Trophoblast cell (in vitro differentiated cells and primary cell): ENCODE measurements at regions not wholly inside any gene's neighbourhood (a gene's known extent, or its start where the extent isn't known, plus 50 kb on each side); places are given as distances from the start of the nearest gene placed in this dataset.
A peak's percentile ranks its signal among the peaks of the same experiment; 100 is the strongest.

Experiments
- DNase-seq, 2 donors: peaks; one replicate each; pipeline ENCODE4 v3.0.0-alpha.2; 2016
- H2AFZ ChIP-seq: 2 replicates; pipeline ENCODE4 v1.6.1; 2013; ENCODE audit warnings: low read length, moderate library complexity, mild to moderate bottlenecking; ENCODE audit not compliant: insufficient read depth, poor library complexity
- H2AK5ac ChIP-seq: 2 replicates; pipeline ENCODE4 v1.6.1; 2013; ENCODE audit warnings: mild to moderate bottlenecking, low read length
- H2BK120ac ChIP-seq: 2 replicates; pipeline ENCODE4 v1.6.1; 2013; ENCODE audit warnings: low read length, mild to moderate bottlenecking, moderate library complexity; ENCODE audit not compliant: insufficient read depth, poor library complexity
- H2BK12ac ChIP-seq: 2 replicates; pipeline ENCODE4 v1.6.1; 2013; ENCODE audit warnings: mild to moderate bottlenecking, low read length, moderate library complexity
- H2BK5ac ChIP-seq: 2 replicates; pipeline ENCODE4 v1.6.1; 2013; ENCODE audit warnings: low read length, low read depth, moderate library complexity, mild to moderate bottlenecking; ENCODE audit not compliant: poor library complexity
- H3K14ac ChIP-seq: 2 replicates; pipeline ENCODE4 v1.6.1; 2013; ENCODE audit warnings: mild to moderate bottlenecking, low read length
- H3K18ac ChIP-seq: 2 replicates; pipeline ENCODE4 v1.6.1; 2013; ENCODE audit warnings: mild to moderate bottlenecking, low read length
- H3K23ac ChIP-seq: 2 replicates; pipeline ENCODE4 v1.6.1; 2013; ENCODE audit warnings: low read length
- H3K27ac ChIP-seq: 2 replicates; pipeline ENCODE4 v1.5.1; 2013; ENCODE audit warnings: low read depth, mild to moderate bottlenecking, inconsistent platforms, low read length, moderate library complexity
- H3K27me3 ChIP-seq: 2 replicates; pipeline ENCODE4 v1.6.1; 2013; ENCODE audit warnings: inconsistent platforms, mild to moderate bottlenecking, low read length, moderate library complexity; ENCODE audit not compliant: insufficient read depth
- H3K36me3 ChIP-seq, 2 experiments: 1 replicate in 1 of 2; 2 replicates in 1 of 2; pipeline ENCODE4 v1.6.1; 2013; ENCODE audit warnings: low read length in 2 of 2, mild to moderate bottlenecking in 2 of 2, moderate library complexity in 1 of 2; ENCODE audit not compliant: insufficient read depth in 2 of 2, control insufficient read depth in 1 of 2
- H3K4ac ChIP-seq: 2 replicates; pipeline ENCODE4 v1.6.1; 2013; ENCODE audit warnings: low read depth, mild to moderate bottlenecking, low read length, moderate library complexity
- H3K4me1 ChIP-seq, 2 experiments: 1 replicate in 1 of 2; 2 replicates in 1 of 2; pipeline ENCODE4 v1.6.1; 2013; ENCODE audit warnings: low read length in 2 of 2, mild to moderate bottlenecking in 2 of 2, moderate library complexity in 1 of 2; ENCODE audit not compliant: insufficient read depth in 2 of 2, control insufficient read depth in 1 of 2
- H3K4me2 ChIP-seq: 2 replicates; pipeline ENCODE4 v1.6.1; 2013; ENCODE audit warnings: inconsistent platforms, mild to moderate bottlenecking, low read length, moderate library complexity
- H3K4me3 ChIP-seq: 2 replicates; pipeline ENCODE4 v1.5.1; 2013; ENCODE audit warnings: mild to moderate bottlenecking, low read depth, low read length, inconsistent platforms
- H3K79me1 ChIP-seq: one replicate; pipeline ENCODE4 v1.6.1; 2013; ENCODE audit warnings: low read length
- H3K79me2 ChIP-seq: 2 replicates; pipeline ENCODE4 v1.6.1; 2013; ENCODE audit warnings: low read length, mild to moderate bottlenecking; ENCODE audit not compliant: control insufficient read depth, insufficient read depth, poor library complexity
- H3K9ac ChIP-seq: 2 replicates; pipeline ENCODE4 v1.6.1; 2013; ENCODE audit warnings: mild to moderate bottlenecking, low read length
- H3K9me3 ChIP-seq: 2 replicates; pipeline ENCODE4 v1.6.1; 2013; ENCODE audit warnings: low read depth, mild to moderate bottlenecking, control low read depth, inconsistent platforms, low read length; ENCODE audit not compliant: insufficient read depth
- H4K12ac ChIP-seq: 2 replicates; pipeline ENCODE4 v1.6.1; 2013; ENCODE audit warnings: low read depth, mild to moderate bottlenecking, low read length, moderate library complexity
- H4K8ac ChIP-seq: 2 replicates; pipeline ENCODE4 v1.6.1; 2013; ENCODE audit warnings: low read depth, mild to moderate bottlenecking, low read length, moderate library complexity
- H4K91ac ChIP-seq: one replicate; pipeline ENCODE4 v1.6.1; 2013; ENCODE audit warnings: low read depth, mild to moderate bottlenecking, low read length, moderate library complexity
- WGBS: extraction: QIAGEN DNeasy Blood & Tissue Kit; methylation state at CpG from one replicate; pipeline ENCODE4 v1.1.7; 2013; ENCODE audit warnings: missing lambda C conversion rate; ENCODE audit not compliant: insufficient read length, insufficient coverage; ENCODE audit errors: extremely low coverage; 5-methylcytosine and 5-hydroxymethylcytosine counted together

DNA sequence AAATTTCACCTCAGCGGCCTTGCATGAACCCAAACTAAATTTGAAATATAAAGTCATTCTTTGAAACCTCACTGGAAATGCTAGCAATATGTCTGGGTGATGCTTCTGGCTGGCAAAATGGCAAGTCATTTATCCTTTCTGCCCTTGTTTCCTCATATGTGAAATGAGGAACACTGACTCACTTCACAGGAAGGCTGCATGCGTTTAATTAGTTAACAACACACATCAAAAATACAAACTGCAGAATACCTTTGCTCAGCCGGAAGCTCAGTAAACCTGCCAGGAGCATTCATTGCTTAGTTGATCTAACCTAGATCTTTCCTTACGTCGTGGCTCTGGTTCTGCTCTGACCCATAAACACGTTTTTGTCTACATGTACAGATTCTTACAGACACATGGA is 214.2 kb upstream of the ACVR2A start:
- Histone ChIP-seq H3K4ac (no peak overlapping the region), H3K9ac (no peak overlapping the region), H3K27me3 (no peaks in the 10 kb centered on the region), H3K79me1 (no peaks in the 10 kb centered on the region), H3K4me3 (no peak overlapping the region), H3K23ac (no peak overlapping the region), H4K8ac (no peak overlapping the region), H3K79me2 (no peaks in the 10 kb centered on the region), H3K4me1 (no peaks in the 10 kb centered on the region), H3K4me2 (no peak overlapping the region), H2BK120ac (no peak overlapping the region), H2BK12ac (no peak overlapping the region), H2AFZ (no peak overlapping the region), H2BK5ac (no peak overlapping the region), H2AK5ac (no peak overlapping the region), H3K9me3 (no peaks in the 10 kb centered on the region), H3K18ac (no peak overlapping the region), H4K12ac (no peak overlapping the region), H4K91ac (no peak overlapping the region), H3K36me3 (no peaks in the 10 kb centered on the region), H3K14ac (no peak overlapping the region), H3K27ac (no peak overlapping the region)
- no CpG with 5 or more reads among the region's 6 CpGs for WGBS
- peak in 1 of 2 donors; percentile 17 for DNase-seq

DNA sequence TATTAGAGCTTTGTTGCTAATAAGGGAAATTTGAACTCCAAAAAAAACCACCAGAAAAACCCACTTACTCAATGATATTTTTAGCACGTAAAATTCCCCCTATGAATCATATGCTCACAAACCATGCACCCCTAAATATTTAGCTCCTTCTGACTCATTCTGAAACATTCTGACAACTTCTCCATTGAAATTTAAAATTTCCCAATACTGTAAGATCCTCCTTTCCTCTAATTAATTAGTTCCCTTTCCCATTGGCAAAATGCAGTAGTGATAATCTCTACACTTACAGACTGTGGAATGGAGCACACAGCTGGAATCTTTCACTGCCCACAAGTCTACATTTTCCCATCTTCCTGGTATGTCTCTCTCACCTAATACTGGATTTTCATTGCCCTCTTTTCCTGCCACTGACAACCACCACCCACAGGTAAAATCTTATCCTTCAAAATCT is 215.8 kb upstream of the ACVR2A start:
- Histone ChIP-seq H3K9me3 (no peaks in the 10 kb centered on the region), H2BK120ac (no peak overlapping the region), H3K4me3 (no peak overlapping the region), H3K14ac (no peak overlapping the region), H4K12ac (no peak overlapping the region), H2BK12ac (no peak overlapping the region), H4K91ac (no peak overlapping the region), H2AFZ (no peak overlapping the region), H3K4me1 (no peaks in the 10 kb centered on the region), H3K36me3 (no peaks in the 10 kb centered on the region), H3K79me1 (no peaks in the 10 kb centered on the region), H3K27ac (no peak overlapping the region), H3K18ac (no peak overlapping the region), H2AK5ac (no peak overlapping the region), H2BK5ac (no peak overlapping the region), H3K27me3 (no peaks in the 10 kb centered on the region), H4K8ac (no peak overlapping the region), H3K4ac (no peak overlapping the region), H3K4me2 (no peak overlapping the region), H3K23ac (no peak overlapping the region), H3K79me2 (no peaks in the 10 kb centered on the region), H3K9ac (no peak overlapping the region)
- WGBS = no CpG with 5 or more reads among the region's 1 CpG
- peak in 1 of 2 donors; percentile 38 for DNase-seq

DNA sequence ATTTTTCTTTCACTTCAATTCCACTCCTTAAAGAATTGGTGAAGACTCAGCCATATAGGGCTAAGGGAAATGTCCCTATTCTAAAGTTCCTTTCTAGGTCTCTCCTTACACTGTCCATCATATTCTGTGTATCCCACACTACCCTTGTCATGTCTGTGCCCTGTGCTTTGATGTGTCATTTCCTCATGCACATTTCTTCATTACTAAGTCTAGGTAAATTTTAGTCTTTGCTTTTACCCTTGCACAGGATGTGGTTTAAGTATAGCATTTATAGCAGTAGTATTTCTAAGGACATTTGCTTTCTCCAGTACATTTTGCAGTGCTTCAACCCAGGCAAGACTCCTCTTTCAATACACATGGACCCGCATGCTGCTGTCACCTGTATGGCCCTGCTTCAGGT is 221.5 kb upstream of the ACVR2A start:
- WGBS = no CpG with 5 or more reads among the region's 1 CpG
- Histone ChIP-seq H3K4me3 (no peak overlapping the region), H2AFZ (no peak overlapping the region)

DNA sequence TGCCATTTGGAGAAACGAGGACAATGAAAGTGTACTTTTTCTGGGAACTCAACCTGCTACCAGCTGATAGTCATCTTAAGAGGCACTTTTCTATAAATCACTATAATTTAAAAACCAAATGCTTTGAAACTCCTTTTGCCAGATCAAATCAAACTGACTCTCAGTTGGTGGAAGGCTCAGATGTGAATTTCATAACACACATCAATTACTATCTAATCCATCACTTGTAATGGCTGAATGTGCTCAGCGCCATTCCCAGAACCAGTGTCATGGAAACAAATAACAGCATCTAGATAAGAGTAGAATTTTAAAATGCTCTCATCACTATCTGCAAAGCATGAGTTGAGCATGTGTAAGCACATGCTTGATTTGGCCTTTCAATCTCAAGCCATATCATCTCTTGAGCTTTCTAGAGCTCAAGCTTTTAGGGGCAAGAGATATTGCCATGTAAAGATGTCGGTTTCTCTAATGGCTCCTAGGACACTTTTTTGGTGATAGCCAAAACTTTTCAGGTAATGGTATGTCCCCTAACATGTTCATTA is 223.1 kb upstream of the ACVR2A start:
- Histone ChIP-seq H3K4ac (no peak overlapping the region), H4K12ac (no peak overlapping the region), H3K79me2 (no peaks in the 10 kb centered on the region), H3K23ac (no peak overlapping the region), H3K4me1 (no peaks in the 10 kb centered on the region), H3K36me3 (no peaks in the 10 kb centered on the region), H4K91ac (no peak overlapping the region), H3K9me3 (no peaks in the 10 kb centered on the region), H4K8ac (no peak overlapping the region), H3K79me1 (no peaks in the 10 kb centered on the region), H2AFZ (no peak overlapping the region), H3K14ac (no peak overlapping the region), H2BK120ac (no peak overlapping the region), H2AK5ac (no peak overlapping the region), H3K27me3 (no peaks in the 10 kb centered on the region), H2BK12ac (no peak overlapping the region), H3K9ac (no peak overlapping the region), H3K18ac (no peak overlapping the region), H3K4me3 (no peak overlapping the region), H3K27ac (no peak overlapping the region), H2BK5ac (no peak overlapping the region), H3K4me2 (no peak overlapping the region)
- DNase-seq = no peak
- WGBS = no CpG with 5 or more reads among the region's 3 CpGs

More for the DNA sequence above, 221.5 kb upstream of the ACVR2A start:
- H3K36me3 ChIP-seq = no peaks in the 10 kb centered on the region
- H2AK5ac ChIP-seq = no peak overlapping the region
- no peak overlapping the region for H3K9ac ChIP-seq
- no peaks in the 10 kb centered on the region for H3K27me3 ChIP-seq
- H4K12ac ChIP-seq = no peak overlapping the region
- no peak overlapping the region for H2BK12ac ChIP-seq
- no peaks in the 10 kb centered on the region for H3K9me3 ChIP-seq
- no peak overlapping the region for H2BK5ac ChIP-seq
- no peaks in the 10 kb centered on the region for H3K79me1 ChIP-seq
- H3K23ac ChIP-seq = no peak overlapping the region
- DNase-seq = no peak
- no peak overlapping the region for H3K18ac ChIP-seq
- H4K8ac ChIP-seq = no peak overlapping the region
- H2BK120ac ChIP-seq = no peak overlapping the region
- no peak overlapping the region for H3K14ac ChIP-seq
- H3K4me2 ChIP-seq = no peak overlapping the region
- H4K91ac ChIP-seq = no peak overlapping the region
- no peaks in the 10 kb centered on the region for H3K79me2 ChIP-seq
- H3K4me1 ChIP-seq = no peaks in the 10 kb centered on the region
- no peak overlapping the region for H3K27ac ChIP-seq
- no peak overlapping the region for H3K4ac ChIP-seq
